ENCODE measurements at regions not wholly inside any gene's neighbourhood (a gene's known extent, or its start where the extent isn't known, plus 50 kb on each side); places are given as distances from the start of the nearest gene placed in this dataset.

GRCh38 chr7:17078298-17078697 is 196.5 kb upstream of the AGR3 start:
- no peaks in the 10 kb centered on the region for H3K79me2 ChIP-seq (ENCODE audit: insufficient read depth, low read length)
- no peak overlapping the region for H3K27ac ChIP-seq (ENCODE audit: low read depth, low read length)
- Mint-ChIP-seq H3K4me1 (ENCODE audit: low read depth, unreplicated experiment) (no peaks in the 10 kb centered on the region), H3K27ac (ENCODE audit: unreplicated experiment) (no peak overlapping the region), H3K27me3 (ENCODE audit: low read depth, unreplicated experiment) (no peaks in the 10 kb centered on the region), H3K4me3 (ENCODE audit: unreplicated experiment) (no peak overlapping the region), H3K36me3 (ENCODE audit: low read depth, unreplicated experiment) (no peaks in the 10 kb centered on the region), H3K9me3 (ENCODE audit: unreplicated experiment) (no peaks in the 10 kb centered on the region)
- no peaks in the 10 kb centered on the region for H3K27me3 ChIP-seq (ENCODE audit: insufficient read depth, low read length)
- H3K9ac ChIP-seq (ENCODE audit: low read length), result no peak overlapping the region
- H3K9me3 ChIP-seq (ENCODE audit: insufficient read depth, low read depth, low read length), result no peaks in the 10 kb centered on the region
- FAIRE-seq (no peak), DNase-seq (ENCODE audit: low read depth) (no peak)
- H2AFZ ChIP-seq (ENCODE audit: low read depth, low read length), result no peak overlapping the region
- no peak overlapping the region for H3K4me2 ChIP-seq (ENCODE audit: low read length)
- H3K4me1 ChIP-seq (ENCODE audit: insufficient read depth, low read length), result no peaks in the 10 kb centered on the region
- no peak overlapping the region for H3K4me3 ChIP-seq (ENCODE audit: insufficient read depth, low read depth, low read length)
- no peaks in the 10 kb centered on the region for H3K36me3 ChIP-seq (ENCODE audit: insufficient read depth, low read length)
- no peaks in the 10 kb centered on the region for H4K20me1 ChIP-seq (ENCODE audit: insufficient read depth, low read length)
- TF ChIP-seq EZH2 (IDR thresholded peaks at IDR 0.05; ENCODE audit: insufficient read depth, low read length), result no peak
- TF ChIP-seq CTCF (IDR thresholded peaks at IDR 0.05; ENCODE audit: insufficient read depth, low read depth, low read length), result no peak

GRCh38 chr7:17083392-17084165 is 201.8 kb upstream of the AGR3 start:
- Mint-ChIP-seq H3K27me3 (ENCODE audit: low read depth, unreplicated experiment) (no peaks in the 10 kb centered on the region), H3K4me1 (ENCODE audit: low read depth, unreplicated experiment) (no peaks in the 10 kb centered on the region), H3K4me3 (ENCODE audit: unreplicated experiment) (no peak overlapping the region), H3K9me3 (ENCODE audit: unreplicated experiment) (no peaks in the 10 kb centered on the region), H3K36me3 (ENCODE audit: low read depth, unreplicated experiment) (no peaks in the 10 kb centered on the region), H3K27ac (ENCODE audit: unreplicated experiment) (no peak overlapping the region)
- H3K27me3 ChIP-seq (ENCODE audit: insufficient read depth, low read length), result no peaks in the 10 kb centered on the region
- H3K4me1 ChIP-seq (ENCODE audit: insufficient read depth, low read length), result no peaks in the 10 kb centered on the region
- H3K4me3 ChIP-seq (ENCODE audit: insufficient read depth, low read depth, low read length), result no peak overlapping the region
- H3K79me2 ChIP-seq (ENCODE audit: insufficient read depth, low read length), result no peaks in the 10 kb centered on the region
- H3K27ac ChIP-seq (ENCODE audit: low read depth, low read length), result no peak overlapping the region
- no peaks in the 10 kb centered on the region for H3K9me3 ChIP-seq (ENCODE audit: insufficient read depth, low read depth, low read length)
- no peak overlapping the region for H3K9ac ChIP-seq (ENCODE audit: low read length)
- FAIRE-seq (no peak), DNase-seq (ENCODE audit: low read depth) (no peak)
- H3K36me3 ChIP-seq (ENCODE audit: insufficient read depth, low read length), result no peaks in the 10 kb centered on the region
- no peaks in the 10 kb centered on the region for H4K20me1 ChIP-seq (ENCODE audit: insufficient read depth, low read length)
- no peak for TF ChIP-seq CTCF (IDR thresholded peaks at IDR 0.05; ENCODE audit: insufficient read depth, low read depth, low read length)
- TF ChIP-seq EZH2 (IDR thresholded peaks at IDR 0.05; ENCODE audit: insufficient read depth, low read length), result no peak
- H2AFZ ChIP-seq (ENCODE audit: low read depth, low read length), result no peak overlapping the region
- H3K4me2 ChIP-seq (ENCODE audit: low read length), result no peak overlapping the region

GRCh38 chr7:17084166-17084475 is 202.3 kb upstream of the AGR3 start:
- H3K27me3 Mint-ChIP-seq (ENCODE audit: low read depth, unreplicated experiment), result no peaks in the 10 kb centered on the region
- Histone ChIP-seq H3K4me2 (ENCODE audit: low read length) (no peak overlapping the region), H3K4me3 (ENCODE audit: insufficient read depth, low read depth, low read length) (no peak overlapping the region), H3K4me1 (ENCODE audit: insufficient read depth, low read length) (no peaks in the 10 kb centered on the region), H3K27ac (ENCODE audit: low read depth, low read length) (no peak overlapping the region), H4K20me1 (ENCODE audit: insufficient read depth, low read length) (no peaks in the 10 kb centered on the region), H3K27me3 (ENCODE audit: insufficient read depth, low read length) (no peaks in the 10 kb centered on the region), H3K79me2 (ENCODE audit: insufficient read depth, low read length) (no peaks in the 10 kb centered on the region), H3K9ac (ENCODE audit: low read length) (no peak overlapping the region), H3K36me3 (ENCODE audit: insufficient read depth, low read length) (no peaks in the 10 kb centered on the region), H3K9me3 (ENCODE audit: insufficient read depth, low read depth, low read length) (no peaks in the 10 kb centered on the region), H2AFZ (ENCODE audit: low read depth, low read length) (no peak overlapping the region)
- TF ChIP-seq CTCF (IDR thresholded peaks at IDR 0.05; ENCODE audit: insufficient read depth, low read depth, low read length) (no peak), EZH2 (IDR thresholded peaks at IDR 0.05; ENCODE audit: insufficient read depth, low read length) (no peak)
- H3K27ac Mint-ChIP-seq (ENCODE audit: unreplicated experiment), result no peak overlapping the region
- no peaks in the 10 kb centered on the region for H3K36me3 Mint-ChIP-seq (ENCODE audit: low read depth, unreplicated experiment)
- H3K4me1 Mint-ChIP-seq (ENCODE audit: low read depth, unreplicated experiment), result no peaks in the 10 kb centered on the region
- H3K9me3 Mint-ChIP-seq (ENCODE audit: unreplicated experiment), result no peaks in the 10 kb centered on the region
- no peak overlapping the region for H3K4me3 Mint-ChIP-seq (ENCODE audit: unreplicated experiment)
- FAIRE-seq (no peak), DNase-seq (ENCODE audit: low read depth) (no peak)
